ENCODE measurements at regions not wholly inside any gene's neighbourhood (a gene's known extent, or its start where the extent isn't known, plus 50 kb on each side); places are given as distances from the start of the nearest gene placed in this dataset.

DNA sequence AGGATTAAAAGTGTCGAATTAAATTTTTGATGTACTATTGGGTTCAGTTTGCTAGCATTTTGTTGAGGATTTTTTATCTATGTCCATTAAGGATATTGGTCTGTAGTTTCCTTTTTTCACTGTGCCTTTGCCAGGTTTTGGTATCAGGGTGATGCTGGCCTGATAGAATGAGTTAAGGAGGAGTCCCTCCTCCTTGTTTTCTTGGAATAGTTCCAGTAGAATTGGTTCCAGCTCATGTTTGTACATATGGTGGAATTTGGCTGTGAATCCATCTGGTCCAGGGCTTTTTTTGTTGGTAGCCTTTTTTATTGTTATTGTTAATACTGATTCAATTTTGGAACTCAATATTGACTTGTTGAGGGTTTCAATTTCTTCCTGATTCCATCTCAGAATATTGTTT lies 141.8 kb downstream of the SIM1 start:
- no peak for DNase-seq (ENCODE audit: low spot score)
- intact Hi-C loops (cut with DNase I): no loop called here
- Histone ChIP-seq H3K27ac (no peak overlapping the region), H3K9me3 (no peaks in the 10 kb centered on the region), H3K36me3 (no peaks in the 10 kb centered on the region), H3K27me3 (replicated peaks; ENCODE audit: insufficient read depth) (no peaks in the 10 kb centered on the region), H3K4me1 (replicated peaks) (no peaks in the 10 kb centered on the region), H3K4me3 (no peak overlapping the region)
- 90% methylated on average over 1 of the region's 1 CpG for WGBS
- TF ChIP-seq POLR2AphosphoS5 (IDR thresholded peaks at IDR 0.05) (no peak), POLR2A (IDR thresholded peaks at IDR 0.05) (no peak)
- TF ChIP-seq, protein P1, sequence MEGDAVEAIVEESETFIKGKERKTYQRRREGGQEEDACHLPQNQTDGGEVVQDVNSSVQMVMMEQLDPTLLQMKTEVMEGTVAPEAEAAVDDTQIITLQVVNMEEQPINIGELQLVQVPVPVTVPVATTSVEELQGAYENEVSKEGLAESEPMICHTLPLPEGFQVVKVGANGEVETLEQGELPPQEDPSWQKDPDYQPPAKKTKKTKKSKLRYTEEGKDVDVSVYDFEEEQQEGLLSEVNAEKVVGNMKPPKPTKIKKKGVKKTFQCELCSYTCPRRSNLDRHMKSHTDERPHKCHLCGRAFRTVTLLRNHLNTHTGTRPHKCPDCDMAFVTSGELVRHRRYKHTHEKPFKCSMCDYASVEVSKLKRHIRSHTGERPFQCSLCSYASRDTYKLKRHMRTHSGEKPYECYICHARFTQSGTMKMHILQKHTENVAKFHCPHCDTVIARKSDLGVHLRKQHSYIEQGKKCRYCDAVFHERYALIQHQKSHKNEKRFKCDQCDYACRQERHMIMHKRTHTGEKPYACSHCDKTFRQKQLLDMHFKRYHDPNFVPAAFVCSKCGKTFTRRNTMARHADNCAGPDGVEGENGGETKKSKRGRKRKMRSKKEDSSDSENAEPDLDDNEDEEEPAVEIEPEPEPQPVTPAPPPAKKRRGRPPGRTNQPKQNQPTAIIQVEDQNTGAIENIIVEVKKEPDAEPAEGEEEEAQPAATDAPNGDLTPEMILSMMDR (IDR thresholded peaks at IDR 0.05): no peak

DNA sequence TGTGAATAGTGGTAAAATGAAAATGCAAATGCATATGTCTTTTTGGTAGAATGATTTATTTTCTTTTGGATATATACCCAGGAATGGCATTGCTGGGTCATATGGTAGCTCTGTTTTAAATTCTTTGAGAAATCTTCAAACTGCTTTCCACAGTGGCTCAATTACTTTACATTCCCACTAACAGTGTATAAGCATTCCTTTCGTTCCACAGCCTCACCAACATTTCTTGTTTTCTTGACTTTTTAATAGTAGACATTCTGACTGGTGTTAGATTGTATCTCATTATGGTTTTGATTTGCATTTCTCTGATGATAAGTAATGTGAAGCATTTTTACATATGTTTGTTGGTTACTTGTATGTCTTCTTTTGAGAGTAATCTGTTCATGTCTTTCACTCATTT lies 144.0 kb downstream of the SIM1 start:
- no peaks in the 10 kb centered on the region for H3K27me3 ChIP-seq (replicated peaks; ENCODE audit: insufficient read depth)
- no peak overlapping the region for H3K27ac ChIP-seq
- no peak overlapping the region for H3K4me3 ChIP-seq
- H3K4me1 ChIP-seq (replicated peaks): no peaks in the 10 kb centered on the region
- TF ChIP-seq, protein P1 (IDR thresholded peaks at IDR 0.05): no peak
- TF ChIP-seq POLR2AphosphoS5 (IDR thresholded peaks at IDR 0.05) (no peak), POLR2A (IDR thresholded peaks at IDR 0.05) (no peak)
- H3K9me3 ChIP-seq: no peaks in the 10 kb centered on the region
- no peaks in the 10 kb centered on the region for H3K36me3 ChIP-seq
- DNase-seq (ENCODE audit: low spot score): no peak
- intact Hi-C loops (cut with DNase I): no loop called here
- 89% methylated on average over 1 of the region's 1 CpG for WGBS

DNA sequence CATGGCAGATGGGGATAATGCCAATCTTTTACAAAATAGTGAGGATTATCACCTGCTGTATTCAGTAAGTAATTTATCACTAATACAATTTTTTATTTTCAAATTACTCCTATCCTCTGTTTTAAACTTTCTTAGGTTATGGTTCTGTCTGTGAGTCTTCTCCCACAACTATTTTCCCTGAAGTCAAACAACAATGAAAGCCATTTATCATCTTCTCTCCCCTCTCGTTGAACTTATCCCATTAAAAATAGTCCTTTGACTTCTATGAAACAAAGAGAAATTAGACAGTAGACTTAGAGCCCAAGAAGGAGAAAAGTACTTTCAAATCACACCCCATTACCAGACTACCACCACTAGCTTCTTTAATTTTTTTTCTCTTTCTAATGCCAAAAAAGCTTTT lies 147.7 kb downstream of the SIM1 start:
- H3K27me3 ChIP-seq (replicated peaks; ENCODE audit: insufficient read depth): no peaks in the 10 kb centered on the region
- no peak overlapping the region for H3K27ac ChIP-seq
- no peak for DNase-seq (ENCODE audit: low spot score)
- H3K9me3 ChIP-seq: no peaks in the 10 kb centered on the region
- WGBS: 25% methylated on average over 1 of the region's 1 CpG
- no peaks in the 10 kb centered on the region for H3K4me1 ChIP-seq (replicated peaks)
- no peak overlapping the region for H3K4me3 ChIP-seq
- TF ChIP-seq, protein P1 (IDR thresholded peaks at IDR 0.05): no peak
- TF ChIP-seq POLR2A (IDR thresholded peaks at IDR 0.05) (no peak), POLR2AphosphoS5 (IDR thresholded peaks at IDR 0.05) (no peak)
- intact Hi-C loops (cut with DNase I): no loop called here
- H3K36me3 ChIP-seq: no peaks in the 10 kb centered on the region

DNA sequence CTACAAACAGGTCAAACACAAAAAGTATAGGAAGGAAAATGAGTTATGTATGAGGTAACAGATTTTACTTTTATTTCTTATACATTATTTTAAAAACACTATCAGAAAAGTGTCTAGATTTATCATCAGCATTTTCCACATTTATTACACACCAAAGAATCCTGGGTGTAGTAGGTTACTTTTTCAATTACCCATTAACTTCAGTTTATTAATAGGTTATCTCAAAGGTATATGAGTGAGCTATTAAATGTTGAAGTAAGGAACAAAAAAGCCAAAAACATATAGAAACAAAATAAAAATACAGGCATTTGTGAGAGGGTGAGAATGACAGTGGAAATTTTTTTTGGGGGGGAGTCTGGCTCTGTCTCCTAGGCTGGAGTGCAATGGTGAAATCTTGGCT lies 150.5 kb downstream of the SIM1 start:
- TF ChIP-seq POLR2AphosphoS5 (IDR thresholded peaks at IDR 0.05) (no peak), POLR2A (IDR thresholded peaks at IDR 0.05) (no peak)
- TF ChIP-seq, protein P1 (IDR thresholded peaks at IDR 0.05): no peak
- no peaks in the 10 kb centered on the region for H3K27me3 ChIP-seq (replicated peaks; ENCODE audit: insufficient read depth)
- no peak overlapping the region for H3K27ac ChIP-seq
- no peaks in the 10 kb centered on the region for H3K9me3 ChIP-seq
- H3K4me3 ChIP-seq: no peak overlapping the region
- DNase-seq (ENCODE audit: low spot score): no peak
- no peaks in the 10 kb centered on the region for H3K4me1 ChIP-seq (replicated peaks)
- no peaks in the 10 kb centered on the region for H3K36me3 ChIP-seq
- intact Hi-C loops (cut with DNase I): no loop called here

DNA sequence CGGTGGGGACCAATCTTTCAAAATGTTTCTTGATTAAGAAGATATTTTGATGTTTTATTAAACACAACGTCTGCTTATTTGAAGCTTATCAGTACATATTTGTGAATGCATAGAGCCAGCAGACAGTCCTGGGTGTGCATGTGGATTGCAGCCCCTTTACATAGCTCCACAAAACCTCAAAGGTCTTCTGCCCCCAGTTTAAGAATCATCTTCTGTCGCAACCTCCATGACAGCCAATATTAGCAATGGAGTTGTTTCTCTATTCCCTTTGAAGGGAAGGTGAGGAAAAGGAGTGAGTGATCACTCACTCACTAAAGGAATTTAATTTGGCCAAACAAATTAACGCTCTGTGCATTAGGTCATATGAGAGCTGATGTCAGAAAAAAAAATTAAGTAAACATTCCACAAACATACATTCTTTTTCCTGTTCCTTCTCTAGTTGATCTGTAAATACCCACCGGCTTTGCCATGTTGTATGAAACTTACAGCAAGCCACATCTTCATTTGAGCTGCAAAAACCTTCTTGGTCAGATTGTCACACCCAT lies 152.9 kb downstream of the SIM1 start:
- H3K27me3 ChIP-seq (replicated peaks; ENCODE audit: insufficient read depth): no peaks in the 10 kb centered on the region
- no peak overlapping the region for H3K4me3 ChIP-seq
- no peaks in the 10 kb centered on the region for H3K9me3 ChIP-seq
- intact Hi-C loops (cut with DNase I): no loop called here
- H3K4me1 ChIP-seq (replicated peaks): no peaks in the 10 kb centered on the region
- 68% methylated on average over 5 of the region's 5 CpGs for WGBS
- DNase-seq (ENCODE audit: low spot score): no peak
- no peak overlapping the region for H3K27ac ChIP-seq
- no peaks in the 10 kb centered on the region for H3K36me3 ChIP-seq
- TF ChIP-seq POLR2AphosphoS5 (IDR thresholded peaks at IDR 0.05) (no peak), POLR2A (IDR thresholded peaks at IDR 0.05) (no peak)
- TF ChIP-seq, protein P1 (IDR thresholded peaks at IDR 0.05): no peak

Data from prostate gland (tissue), 2 donors.